Liver (tissue), 8 donors: ENCODE measurements at regions not wholly inside any gene's neighbourhood (a gene's known extent, or its start where the extent isn't known, plus 50 kb on each side); places are given as distances from the start of the nearest gene placed in this dataset.

Experiments used
- DNase-seq: peaks from one replicate; pipeline ENCODE4 v3.0.0-alpha.2; 2017; ENCODE audit warnings: low spot score
- H3K27ac ChIP-seq, 2 donors: one replicate each; pipeline ENCODE4 v1.7.0; 2013; ENCODE audit warnings: inconsistent platforms in 2 of 2, low read length in 2 of 2, control low read depth in 1 of 2, low read depth in 1 of 2, mild to moderate bottlenecking in 1 of 2
- H3K27me3 ChIP-seq, 4 donors: one replicate each; pipeline versions ENCODE4 v1.6.1 to v1.7.0; 2013; ENCODE audit warnings: low read length in 3 of 4, inconsistent platforms in 1 of 4, mild to moderate bottlenecking in 1 of 4, moderate library complexity in 1 of 4; ENCODE audit not compliant: control insufficient read depth in 4 of 4, insufficient read depth in 4 of 4
- H3K36me3 ChIP-seq, 4 donors: one replicate each; pipeline versions ENCODE4 v1.6.1 to v1.7.0; 2013; ENCODE audit warnings: low read length in 3 of 4, mild to moderate bottlenecking in 3 of 4, low read depth in 1 of 4, moderate library complexity in 1 of 4; ENCODE audit not compliant: control insufficient read depth in 4 of 4, insufficient read depth in 3 of 4
- H3K4me1 ChIP-seq, 4 donors: one replicate each; pipeline versions ENCODE4 v1.6.1 to v1.7.0; 2013; ENCODE audit warnings: low read length in 3 of 4, mild to moderate bottlenecking in 3 of 4, moderate library complexity in 1 of 4; ENCODE audit not compliant: control insufficient read depth in 4 of 4, insufficient read depth in 4 of 4
- H3K4me3 ChIP-seq, 3 donors: one replicate each; pipeline versions ENCODE4 v1.6.1 to v1.7.0; 2013; ENCODE audit warnings: low read length in 3 of 3, control low read depth in 1 of 3, low read depth in 1 of 3, mild to moderate bottlenecking in 1 of 3
- H3K9ac ChIP-seq, 2 donors: one replicate each; pipeline ENCODE4 v1.7.0; 2013; ENCODE audit warnings: low read length in 2 of 2, mild to moderate bottlenecking in 2 of 2, moderate library complexity in 2 of 2, control low read depth in 1 of 2, low read depth in 1 of 2
- H3K9me3 ChIP-seq, 4 donors: one replicate each; pipeline versions ENCODE4 v1.6.1 to v1.7.0; 2013; ENCODE audit warnings: low read length in 3 of 4; ENCODE audit not compliant: control insufficient read depth in 4 of 4
- CTCF ChIP-seq: fragments of 150-350 bp; IDR thresholded peaks from 2 replicates; pipeline ENCODE4 v1.5.1; 2017; ENCODE audit warnings: improper control_type of control experiment, low read depth, low read length; ENCODE audit not compliant: missing input control
- EGR1 ChIP-seq, 2 donors: IDR thresholded peaks; 2 replicates each; pipeline ENCODE4 v1.6.1; 2016 to 2018; ENCODE audit warnings: antibody characterized with exemption in 2 of 2, low read depth in 2 of 2
- FOXA1 ChIP-seq: IDR thresholded peaks from 2 replicates; pipeline ENCODE4 v1.6.1; 2016; ENCODE audit warnings: antibody characterized with exemption
- GABPA ChIP-seq, 2 donors: IDR thresholded peaks in 1 of 2; conservative IDR thresholded peaks in 1 of 2; 2 replicates each; pipeline ENCODE4 v1.6.1; 2016; ENCODE audit warnings: antibody characterized with exemption in 2 of 2, mild to moderate bottlenecking in 1 of 2, moderate library complexity in 1 of 2
- JUND ChIP-seq, 2 donors: IDR thresholded peaks; 2 replicates each; pipeline ENCODE4 v1.6.1; 2016; ENCODE audit warnings: antibody characterized with exemption in 2 of 2
- MAX ChIP-seq: IDR thresholded peaks from 2 replicates; pipeline ENCODE4 v1.6.1; 2016; ENCODE audit warnings: antibody characterized with exemption
- NR2F2 ChIP-seq: IDR thresholded peaks from 2 replicates; pipeline ENCODE4 v1.6.1; 2016; ENCODE audit warnings: antibody characterized with exemption
- RAD21 ChIP-seq, 2 donors: IDR thresholded peaks; 2 replicates each; pipeline ENCODE4 v1.6.1; 2016; ENCODE audit warnings: antibody characterized with exemption in 2 of 2, mild to moderate bottlenecking in 2 of 2
- RXRA ChIP-seq, 2 donors: IDR thresholded peaks; 2 replicates each; pipeline ENCODE4 v1.6.1; 2017 to 2018; ENCODE audit warnings: antibody characterized with exemption in 2 of 2, mild to moderate bottlenecking in 1 of 2
- SP1 ChIP-seq: IDR thresholded peaks from 2 replicates; pipeline ENCODE4 v1.6.1; 2018; ENCODE audit warnings: antibody characterized with exemption, mild to moderate bottlenecking
- TAF1 ChIP-seq: conservative IDR thresholded peaks from 2 replicates; pipeline ENCODE4 v1.6.1; 2016; ENCODE audit warnings: antibody characterized with exemption, mild to moderate bottlenecking
- YY1 ChIP-seq: IDR thresholded peaks from 2 replicates; pipeline ENCODE4 v1.6.1; 2016; ENCODE audit warnings: antibody characterized with exemption, mild to moderate bottlenecking
- ZBTB33 ChIP-seq: IDR thresholded peaks from 2 replicates; pipeline ENCODE4 v1.6.1; 2016; ENCODE audit warnings: antibody characterized with exemption
- WGBS: extraction: QIAGEN DNeasy Blood & Tissue Kit; methylation state at CpG from one replicate; pipeline ENCODE4 v1.1.7; 2013; 5-methylcytosine and 5-hydroxymethylcytosine counted together
- TF ChIP-seq, protein P1 (sequence below): IDR thresholded peaks from 2 replicates; pipeline ENCODE4 v1.6.1; 2016; ENCODE audit warnings: antibody characterized with exemption, mild to moderate bottlenecking
- TF ChIP-seq, protein P2 (sequence below): IDR thresholded peaks from 2 replicates; pipeline ENCODE4 v1.6.1; 2016; ENCODE audit warnings: antibody characterized with exemption
- donor health status: healthy.
- donor health status: healthy.
- donor health status: healthy.
- donor health status: healthy.
- donor health status: healthy.

DNA sequence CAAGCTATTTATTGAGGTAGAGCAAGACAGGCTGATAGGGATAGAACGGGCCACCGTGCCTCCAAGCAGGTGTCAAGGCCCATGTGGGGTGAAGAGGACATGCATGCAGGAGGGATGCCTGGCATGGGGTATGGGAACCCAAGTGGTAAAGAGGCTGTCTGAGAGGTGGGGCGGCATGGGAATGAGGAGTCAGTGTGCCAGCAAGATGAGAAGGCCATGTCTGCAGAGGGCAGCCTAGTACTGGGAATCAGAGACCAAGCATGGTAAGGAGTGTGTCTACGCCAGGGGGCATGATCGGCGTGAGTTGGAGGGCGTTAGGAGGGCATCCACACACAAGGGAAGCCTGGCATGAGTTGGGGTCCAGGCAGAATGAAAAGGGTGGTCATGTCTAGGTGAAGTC is 303.7 kb upstream of the PLD5 start:
- no peak overlapping the region for H3K4me3 ChIP-seq
- H3K4me1 ChIP-seq: no peaks in the 10 kb centered on the region
- no peak overlapping the region for H3K27ac ChIP-seq
- 78% methylated on average over 7 of the region's 7 CpGs for whole genome bisulfite sequencing
- H3K9me3 ChIP-seq: no peaks in the 10 kb centered on the region
- TF ChIP-seq GABPA (IDR thresholded peaks at IDR 0.05 in 1 of 2, conservative IDR thresholded peaks at IDR 0.05 in 1 of 2): no peak
- peak in 1 of 2 donors; percentile 54 for TF ChIP-seq RAD21 (IDR thresholded peaks at IDR 0.05)
- peaks cover 0 to 2% (median 0%) of the 10 kb centered on the region in 4 donors for H3K27me3 ChIP-seq
- no peak for DNase-seq
- H3K36me3 ChIP-seq: no peaks in the 10 kb centered on the region
- no peak overlapping the region for H3K9ac ChIP-seq

DNA sequence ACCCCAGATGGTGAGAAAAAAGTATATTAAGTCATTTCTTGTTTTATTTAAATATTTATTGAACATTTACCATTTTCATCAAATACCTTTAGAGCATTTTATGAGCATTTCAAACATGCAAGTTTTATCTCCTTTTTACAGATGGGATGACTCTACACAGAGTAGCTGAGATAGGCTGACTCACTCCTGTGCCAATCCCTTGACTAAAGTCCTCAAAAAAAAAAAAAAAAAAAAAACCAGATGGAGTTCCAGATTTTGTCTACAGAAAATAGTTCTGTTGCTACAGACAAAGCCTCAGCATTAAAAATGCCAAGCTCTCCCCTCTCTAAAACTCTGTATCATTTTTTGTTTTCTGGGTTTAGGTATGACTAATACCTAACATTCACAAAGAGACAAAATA is 303.0 kb upstream of the PLD5 start:
- Histone ChIP-seq H3K27ac (no peak overlapping the region), H3K4me3 (no peak overlapping the region), H3K4me1 (no peaks in the 10 kb centered on the region), H3K9ac (no peak overlapping the region), H3K9me3 (no peaks in the 10 kb centered on the region), H3K27me3 (peaks cover 0 to 2% (median 0%) of the 10 kb centered on the region in 4 donors), H3K36me3 (no peaks in the 10 kb centered on the region)
- DNase-seq: no peak
- TF ChIP-seq, protein P1, sequence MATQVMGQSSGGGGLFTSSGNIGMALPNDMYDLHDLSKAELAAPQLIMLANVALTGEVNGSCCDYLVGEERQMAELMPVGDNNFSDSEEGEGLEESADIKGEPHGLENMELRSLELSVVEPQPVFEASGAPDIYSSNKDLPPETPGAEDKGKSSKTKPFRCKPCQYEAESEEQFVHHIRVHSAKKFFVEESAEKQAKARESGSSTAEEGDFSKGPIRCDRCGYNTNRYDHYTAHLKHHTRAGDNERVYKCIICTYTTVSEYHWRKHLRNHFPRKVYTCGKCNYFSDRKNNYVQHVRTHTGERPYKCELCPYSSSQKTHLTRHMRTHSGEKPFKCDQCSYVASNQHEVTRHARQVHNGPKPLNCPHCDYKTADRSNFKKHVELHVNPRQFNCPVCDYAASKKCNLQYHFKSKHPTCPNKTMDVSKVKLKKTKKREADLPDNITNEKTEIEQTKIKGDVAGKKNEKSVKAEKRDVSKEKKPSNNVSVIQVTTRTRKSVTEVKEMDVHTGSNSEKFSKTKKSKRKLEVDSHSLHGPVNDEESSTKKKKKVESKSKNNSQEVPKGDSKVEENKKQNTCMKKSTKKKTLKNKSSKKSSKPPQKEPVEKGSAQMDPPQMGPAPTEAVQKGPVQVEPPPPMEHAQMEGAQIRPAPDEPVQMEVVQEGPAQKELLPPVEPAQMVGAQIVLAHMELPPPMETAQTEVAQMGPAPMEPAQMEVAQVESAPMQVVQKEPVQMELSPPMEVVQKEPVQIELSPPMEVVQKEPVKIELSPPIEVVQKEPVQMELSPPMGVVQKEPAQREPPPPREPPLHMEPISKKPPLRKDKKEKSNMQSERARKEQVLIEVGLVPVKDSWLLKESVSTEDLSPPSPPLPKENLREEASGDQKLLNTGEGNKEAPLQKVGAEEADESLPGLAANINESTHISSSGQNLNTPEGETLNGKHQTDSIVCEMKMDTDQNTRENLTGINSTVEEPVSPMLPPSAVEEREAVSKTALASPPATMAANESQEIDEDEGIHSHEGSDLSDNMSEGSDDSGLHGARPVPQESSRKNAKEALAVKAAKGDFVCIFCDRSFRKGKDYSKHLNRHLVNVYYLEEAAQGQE: no peak
- TF ChIP-seq FOXA1: no peak
- no peak for TF ChIP-seq EGR1 (IDR thresholded peaks at IDR 0.05; ENCODE audit: low read depth in 2 of 2)
- no peak for TF ChIP-seq YY1
- TF ChIP-seq SP1: no peak
- TF ChIP-seq NR2F2: no peak
- no peak for TF ChIP-seq JUND (IDR thresholded peaks at IDR 0.05)
- no peak for TF ChIP-seq MAX
- TF ChIP-seq RXRA (IDR thresholded peaks at IDR 0.05): no peak
- TF ChIP-seq, protein P2, sequence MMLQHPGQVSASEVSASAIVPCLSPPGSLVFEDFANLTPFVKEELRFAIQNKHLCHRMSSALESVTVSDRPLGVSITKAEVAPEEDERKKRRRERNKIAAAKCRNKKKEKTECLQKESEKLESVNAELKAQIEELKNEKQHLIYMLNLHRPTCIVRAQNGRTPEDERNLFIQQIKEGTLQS: no peak
- no peak for TF ChIP-seq ZBTB33
- TF ChIP-seq CTCF: no peak
- no peak for TF ChIP-seq GABPA (IDR thresholded peaks at IDR 0.05 in 1 of 2, conservative IDR thresholded peaks at IDR 0.05 in 1 of 2)
- TF ChIP-seq TAF1: no peak
- no peak for TF ChIP-seq RAD21 (IDR thresholded peaks at IDR 0.05)
